GM19395 (cell line): ENCODE measurements at regions not wholly inside any gene's neighbourhood (a gene's known extent, or its start where the extent isn't known, plus 50 kb on each side); places are given as distances from the start of the nearest gene placed in this dataset.

Experiments
- ATAC-seq: cut with Tn5 transposase; IDR thresholded peaks from one replicate; pipeline ENCODE4 v1.9.1; 2021; ENCODE audit warnings: mild to moderate bottlenecking, moderate library complexity; ENCODE audit not compliant: unreplicated experiment

DNA sequence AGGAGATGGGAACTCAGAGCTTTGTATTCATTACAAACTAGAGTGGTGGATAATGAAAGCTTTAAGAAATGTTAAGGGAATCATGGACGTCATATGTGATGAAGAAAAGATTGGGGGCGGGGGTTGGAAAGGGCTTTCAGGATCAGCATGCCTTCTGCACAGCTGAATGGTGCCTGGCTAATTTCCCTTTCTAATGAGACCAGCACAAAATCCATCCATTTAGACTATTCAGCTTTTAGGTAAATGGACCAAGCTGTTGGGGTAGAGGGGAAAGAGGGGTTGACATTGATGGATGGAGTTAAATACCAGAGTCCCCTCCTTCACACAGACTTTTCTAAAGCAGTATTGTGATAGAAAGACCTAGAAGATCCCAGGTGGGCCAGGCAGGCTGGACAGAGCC, 737.9 kb upstream of the WWC1 start:
- no peak for ATAC-seq

DNA sequence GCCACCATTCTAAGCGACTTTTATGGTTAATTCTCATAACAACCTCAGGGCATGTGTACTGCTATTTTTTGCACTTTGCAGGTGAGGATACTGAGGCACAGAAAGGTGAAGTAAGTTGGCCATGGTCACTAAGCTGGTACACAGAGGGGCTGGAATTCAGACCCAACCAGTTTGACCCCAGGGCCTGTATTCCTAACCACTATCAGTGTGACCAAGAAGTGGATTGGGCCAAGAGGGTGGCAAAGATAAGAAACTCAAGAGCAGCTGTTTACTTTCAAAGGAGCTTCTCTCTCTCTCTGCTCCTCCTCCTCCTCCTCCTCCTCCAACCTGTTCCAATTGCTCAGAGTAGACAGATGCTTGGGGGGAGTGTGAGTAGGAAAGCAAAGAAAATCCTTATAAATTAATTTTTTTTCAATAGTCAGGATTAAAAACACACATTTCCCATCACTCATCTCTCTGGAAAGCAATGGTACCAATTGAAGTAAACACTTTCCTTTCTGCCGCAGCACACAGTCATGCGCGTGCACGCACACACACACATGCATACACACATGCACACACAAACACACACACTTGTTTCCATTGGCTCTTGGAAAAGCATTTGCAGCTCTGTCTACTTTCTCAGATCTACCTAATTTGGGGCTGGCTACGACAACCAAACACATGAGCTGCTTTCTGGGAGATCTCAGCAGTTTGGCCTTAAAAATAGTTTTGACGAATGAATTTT, 736.7 kb upstream of the WWC1 start:
- ATAC-seq = no peak

DNA sequence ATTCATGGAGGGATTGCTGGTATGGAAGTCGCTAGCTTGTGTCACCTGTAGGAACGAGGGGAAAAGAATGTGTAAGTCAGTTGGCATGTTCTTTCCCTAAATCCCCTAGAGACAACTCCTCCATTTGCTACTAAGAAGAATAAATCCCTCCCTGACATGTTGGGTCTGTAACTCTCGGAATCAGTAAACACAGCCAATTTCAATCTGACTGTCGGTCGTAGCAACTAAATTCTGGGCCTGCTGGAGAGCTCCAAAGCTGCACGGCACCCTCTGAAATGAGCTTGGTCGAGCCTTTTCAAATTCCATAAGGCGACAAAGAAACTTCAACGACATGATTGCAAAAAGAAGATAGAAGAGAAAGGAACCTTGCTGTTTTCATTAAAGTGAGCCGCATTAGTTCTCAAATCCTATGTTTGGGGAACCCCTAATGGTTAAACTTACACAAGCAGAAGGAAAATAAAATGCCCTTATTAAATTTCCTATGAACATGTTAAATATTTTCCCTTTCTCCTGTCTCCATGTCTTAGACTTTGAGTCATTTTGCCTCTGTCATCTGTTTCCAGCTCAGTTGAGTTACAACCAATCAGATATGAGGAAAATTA, 735.8 kb upstream of the WWC1 start:
- ATAC-seq = no peak

DNA sequence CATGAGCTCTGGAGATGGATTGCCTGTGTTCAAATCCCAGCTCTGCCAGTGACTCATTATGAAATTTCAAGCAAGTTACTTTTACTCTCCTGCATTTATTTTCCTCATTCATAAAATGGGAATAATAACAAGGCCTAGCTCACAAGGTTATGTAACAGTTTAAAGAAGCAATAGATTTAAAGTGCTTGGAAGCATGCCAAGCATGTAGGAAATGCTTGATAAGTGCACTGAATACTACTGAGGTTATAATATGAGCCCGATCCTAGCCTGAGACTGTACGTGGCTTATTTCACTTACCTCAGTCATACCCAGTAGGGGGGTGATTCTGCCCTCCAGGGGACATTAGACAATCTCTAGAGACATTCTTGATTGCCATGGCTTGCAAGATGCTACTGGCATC, 734.1 kb upstream of the WWC1 start:
- no peak for ATAC-seq

DNA sequence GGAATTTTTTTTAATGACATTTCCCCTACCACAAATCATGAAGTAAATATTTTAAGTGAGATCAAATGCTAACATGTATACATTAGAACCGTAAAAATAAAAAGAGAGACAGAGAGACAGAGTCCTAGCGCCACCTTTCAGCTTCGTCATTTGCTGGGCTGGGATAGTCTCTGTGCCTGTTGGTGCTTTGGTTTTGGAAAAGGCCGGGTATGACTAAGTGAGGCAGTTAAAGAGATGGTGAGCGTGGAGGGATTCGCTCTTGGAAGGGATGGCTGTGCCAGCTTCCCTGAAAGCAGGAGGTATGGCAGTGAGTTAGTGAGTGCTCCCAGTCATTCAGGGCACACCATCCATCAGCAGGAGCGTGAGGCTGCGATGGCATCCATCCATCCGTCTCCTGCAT, 729.6 kb upstream of the WWC1 start:
- no peak for ATAC-seq

DNA sequence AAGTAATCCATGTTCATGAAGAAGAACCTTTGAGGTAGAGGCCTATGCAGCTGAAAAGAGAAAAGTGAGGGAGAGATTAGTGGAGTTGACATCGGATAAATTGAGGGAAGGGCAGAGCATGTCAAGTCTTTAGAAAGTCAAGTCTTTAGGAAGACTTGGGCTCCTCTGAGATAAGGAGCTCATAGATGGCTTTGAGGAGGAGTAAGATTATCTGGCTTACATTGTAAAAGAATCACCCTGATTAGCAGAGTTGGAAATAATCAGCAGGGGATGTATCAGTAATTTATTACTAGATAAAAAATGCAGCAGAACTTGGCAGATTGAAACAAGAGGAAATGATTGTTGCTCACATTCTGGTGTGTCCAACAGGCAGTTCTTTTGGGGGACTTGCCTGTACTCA, 727.2 kb upstream of the WWC1 start:
- ATAC-seq = no peak

DNA sequence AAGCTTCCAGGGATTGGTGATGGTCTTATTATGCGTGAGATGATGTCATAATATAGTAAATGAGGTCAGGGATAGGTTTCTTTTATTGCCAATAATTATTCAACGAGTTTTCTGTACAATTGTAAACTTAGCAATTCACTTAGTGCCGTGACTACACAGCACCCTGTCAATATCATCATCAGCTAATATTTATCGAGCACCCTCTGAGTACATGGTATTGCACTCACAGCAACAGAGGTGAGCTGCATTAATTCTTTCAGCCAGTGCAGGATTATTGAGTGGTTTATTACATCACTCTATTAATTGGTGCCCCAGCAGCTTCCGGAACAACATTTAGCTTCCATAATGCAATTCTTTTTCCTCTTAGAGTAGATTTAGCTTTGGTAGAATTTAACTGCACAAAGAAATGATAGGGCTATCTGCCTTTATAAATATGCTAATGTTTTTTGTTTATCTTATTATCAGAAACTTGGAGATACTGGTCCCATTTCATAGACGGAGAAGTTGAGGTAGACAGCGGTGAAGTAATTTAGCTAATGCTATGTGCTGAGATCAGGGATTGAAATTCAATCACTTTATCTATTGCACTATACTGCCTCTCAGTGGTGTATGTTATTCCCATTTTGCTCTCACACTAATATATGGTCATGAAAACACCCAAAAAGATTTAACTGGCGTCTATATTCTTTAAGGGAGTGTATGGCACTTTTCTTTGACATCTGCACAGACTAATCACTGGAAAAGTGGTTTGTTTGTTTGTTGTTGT, 726.1 kb upstream of the WWC1 start:
- ATAC-seq = no peak

DNA sequence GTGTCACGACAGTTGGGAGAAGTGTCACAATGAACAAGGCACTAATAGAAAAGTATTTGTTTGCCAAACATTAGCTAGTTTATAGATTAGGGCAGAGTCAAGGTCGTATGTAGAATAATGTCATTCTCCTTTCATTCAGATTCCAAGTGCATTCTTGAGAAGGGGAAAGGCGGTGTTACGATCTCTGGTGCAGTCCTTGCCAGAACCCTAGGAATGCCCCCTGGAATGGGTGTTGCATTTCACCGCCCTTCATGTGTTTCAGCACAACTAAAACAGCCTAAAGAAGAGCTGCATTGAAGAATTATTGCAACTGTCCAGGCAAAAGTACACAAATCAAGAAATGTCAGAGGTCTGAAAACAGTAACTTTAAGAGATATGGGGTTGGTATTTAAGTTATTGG, 721.0 kb upstream of the WWC1 start:
- no peak for ATAC-seq

DNA sequence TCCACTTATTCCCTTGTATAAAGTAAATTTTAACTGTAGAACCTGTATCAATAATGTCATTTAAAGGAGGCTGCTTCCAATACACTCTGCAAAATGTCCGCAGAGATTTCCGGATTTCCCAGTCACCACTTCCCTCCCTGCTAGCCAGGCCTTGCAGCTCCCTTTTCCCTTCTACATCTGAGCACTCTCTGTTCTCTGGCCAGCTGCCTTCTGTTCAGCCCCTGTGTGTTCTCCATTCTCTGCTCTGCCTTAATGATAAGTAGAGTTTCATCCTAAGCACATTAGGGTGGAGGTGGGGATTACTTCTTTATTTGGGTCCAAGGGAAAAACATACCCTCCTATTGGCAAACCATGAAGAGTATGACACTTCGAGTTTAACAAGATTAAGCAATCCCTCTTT, 719.6 kb upstream of the WWC1 start:
- ATAC-seq = no peak

DNA sequence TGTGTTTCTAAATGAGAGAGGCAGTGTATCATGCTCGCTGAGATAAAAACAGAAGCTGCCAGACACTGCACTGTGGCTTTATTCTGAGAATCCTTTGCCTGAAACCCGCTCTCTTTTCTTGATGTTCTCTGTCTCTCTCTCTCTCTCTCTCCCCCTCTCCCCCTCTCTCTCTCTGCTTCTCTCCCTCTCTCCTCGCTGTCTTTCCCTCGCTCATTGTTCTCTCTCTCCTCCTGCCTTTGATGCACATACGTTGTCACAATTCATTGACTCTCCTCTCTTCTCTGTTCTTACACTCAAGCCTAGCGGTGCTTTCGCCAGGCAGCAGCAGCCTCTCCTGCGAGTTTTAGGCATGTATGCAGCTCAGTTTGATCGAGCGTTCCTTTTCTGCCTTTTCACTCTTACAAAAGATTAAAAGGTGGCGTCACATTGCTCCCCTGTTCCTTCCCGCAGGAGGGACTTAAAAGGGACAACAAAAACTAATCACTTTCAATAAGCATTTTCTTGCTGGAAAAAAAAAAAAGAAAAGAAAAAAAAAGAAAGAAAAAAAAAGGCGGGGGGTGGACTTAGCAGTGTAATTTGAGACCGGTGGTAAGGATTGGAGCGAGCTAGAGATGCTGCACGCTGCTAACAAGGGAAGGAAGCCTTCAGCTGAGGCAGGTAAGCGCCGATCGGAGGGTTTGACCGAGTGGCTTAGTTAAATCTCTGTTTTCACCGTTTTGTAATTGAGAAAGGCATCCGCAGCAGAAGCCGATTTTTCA, 717.9 kb upstream of the WWC1 start:
- ATAC-seq = no peak

DNA sequence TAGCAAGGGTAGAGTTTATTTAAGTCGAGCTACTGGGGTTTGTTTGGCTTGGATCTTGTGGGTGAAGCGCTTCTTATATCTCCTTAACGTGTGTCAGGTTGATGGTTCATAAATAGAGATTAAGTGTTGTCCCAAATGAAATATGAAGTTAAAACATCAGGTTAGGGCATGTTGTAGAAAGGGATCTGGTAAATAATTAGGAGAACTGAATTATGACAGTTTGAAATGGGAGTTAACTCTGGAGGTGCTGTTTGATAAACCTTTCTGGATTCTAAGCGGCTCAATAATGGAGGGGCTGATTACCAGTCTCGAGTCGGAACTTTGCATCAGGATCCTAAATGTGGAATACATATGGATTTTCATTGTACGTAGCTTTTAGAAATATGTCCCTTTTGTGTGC, 717.0 kb upstream of the WWC1 start:
- ATAC-seq = no peak

DNA sequence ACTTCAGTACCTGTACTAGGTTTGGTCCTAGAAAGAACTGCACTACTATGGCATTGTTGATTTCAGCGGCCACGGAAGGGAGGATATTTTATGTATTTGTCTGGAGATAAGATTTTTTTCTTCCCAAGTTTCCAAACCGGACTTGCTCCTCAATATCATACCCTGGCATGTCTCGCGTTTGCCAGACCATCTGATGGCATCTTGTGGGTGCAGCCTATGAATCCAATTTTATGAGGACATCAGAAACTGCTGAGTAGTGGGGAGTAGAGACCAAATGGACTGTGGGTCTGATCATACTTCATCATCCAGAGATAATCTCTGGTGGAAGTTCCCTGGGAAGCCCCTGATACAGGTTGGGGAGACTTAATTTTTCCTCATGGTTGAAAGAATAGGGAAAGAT, 716.1 kb upstream of the WWC1 start:
- ATAC-seq = no peak

DNA sequence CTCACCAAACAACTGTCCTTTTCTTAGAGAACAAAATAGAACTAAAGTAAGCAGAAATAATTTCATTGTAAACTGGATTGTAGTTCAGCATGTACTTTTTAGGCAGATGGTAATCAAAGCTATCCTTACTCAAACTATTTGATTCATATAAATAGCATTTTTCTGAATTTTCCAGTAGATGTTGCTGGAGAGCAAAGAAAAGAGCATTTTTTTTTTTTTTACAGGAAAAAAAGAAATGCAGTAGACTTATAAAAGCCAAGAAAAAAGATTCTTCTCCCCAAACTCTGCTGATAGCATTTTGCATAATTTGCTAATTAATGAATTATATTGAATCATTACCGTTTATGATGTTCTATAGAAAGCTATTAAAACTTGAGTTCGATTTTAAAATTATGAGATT, 715.3 kb upstream of the WWC1 start:
- no peak for ATAC-seq

DNA sequence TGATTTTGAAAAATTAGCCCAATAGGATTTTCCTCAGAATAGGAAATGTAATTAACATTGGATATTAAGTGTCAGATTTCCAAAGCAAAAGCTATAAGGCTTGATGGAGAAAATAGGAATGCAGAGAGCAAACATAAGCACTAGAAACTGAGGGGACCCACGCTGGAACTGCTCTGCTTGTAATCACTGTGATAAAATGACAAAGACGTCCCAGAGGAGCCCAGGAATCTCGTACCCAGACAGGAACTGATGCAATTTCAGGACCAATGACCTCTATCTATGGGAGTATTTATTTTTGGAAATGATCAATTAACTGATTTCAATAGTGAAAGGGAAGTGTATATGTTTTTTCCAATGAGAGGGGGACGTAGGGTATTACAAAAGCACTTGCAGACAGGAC, 714.5 kb upstream of the WWC1 start:
- ATAC-seq = no peak

DNA sequence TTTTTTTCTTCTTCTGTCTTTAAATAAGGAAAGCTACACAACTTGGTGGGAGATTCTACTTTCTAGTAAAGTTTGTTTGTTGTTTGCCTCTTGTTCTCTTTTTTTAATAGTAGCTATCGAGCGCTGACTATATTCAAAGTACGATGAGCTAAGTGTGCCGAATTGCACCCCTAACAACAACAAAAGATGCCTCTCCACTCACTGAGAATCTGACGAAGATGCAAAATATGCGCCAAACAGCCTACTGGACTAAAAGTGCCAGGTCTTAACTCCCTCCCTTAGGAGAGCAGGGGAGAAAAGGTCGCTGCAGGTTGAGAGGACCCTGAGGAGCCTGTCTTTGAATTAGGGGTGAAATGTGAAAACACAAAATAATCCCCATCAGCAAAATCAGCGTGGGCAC, 713.8 kb upstream of the WWC1 start:
- no peak for ATAC-seq

DNA sequence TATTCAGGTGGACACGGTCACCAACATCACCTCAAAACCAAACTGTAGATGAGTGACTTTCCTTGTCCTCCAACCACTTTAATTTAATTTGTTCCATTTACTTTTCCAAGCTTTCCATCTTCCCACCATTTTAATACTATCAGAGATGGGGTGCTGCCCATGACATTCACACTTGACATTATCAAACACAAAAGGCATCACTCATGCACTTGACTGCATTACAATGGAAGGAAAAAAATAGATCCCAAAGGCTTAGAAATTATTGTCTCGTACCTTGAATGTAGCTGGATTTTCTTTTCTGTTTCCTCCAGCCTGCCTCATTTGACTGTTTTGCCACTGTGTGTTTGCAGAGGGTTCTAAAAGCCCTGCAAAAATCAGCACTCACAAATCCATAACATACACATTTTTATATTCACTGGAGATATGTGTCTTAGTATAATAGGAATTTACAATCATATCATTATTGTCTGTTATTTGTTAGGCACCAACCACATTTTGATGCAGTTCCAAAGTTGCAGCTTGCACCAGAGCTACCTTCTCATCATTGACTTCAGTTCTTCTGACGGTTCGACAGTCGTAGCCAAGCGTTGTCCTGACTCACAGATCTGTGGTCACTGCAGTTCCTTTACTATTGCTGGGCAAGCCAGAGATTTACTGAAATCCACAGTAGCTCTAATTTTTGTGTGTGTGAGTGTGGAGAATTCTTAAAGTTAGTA, 712.3 kb upstream of the WWC1 start:
- no peak for ATAC-seq

DNA sequence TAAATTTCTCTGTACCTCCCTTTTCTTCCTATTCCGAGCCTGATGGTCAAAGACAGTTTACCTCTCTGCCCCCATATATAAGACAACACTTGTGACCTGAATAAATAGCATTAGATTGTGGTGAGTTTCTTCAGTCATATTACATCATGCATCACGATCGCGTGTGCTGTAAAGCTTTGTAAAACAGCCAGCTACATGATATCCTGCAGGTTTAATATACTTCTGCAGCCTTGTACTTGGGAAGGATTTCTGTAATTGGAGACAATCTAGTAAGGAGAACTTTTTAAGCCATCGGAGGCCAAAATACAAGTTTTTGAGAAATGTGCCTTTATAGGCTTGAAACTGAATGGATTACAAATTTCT, 711.8 kb upstream of the WWC1 start:
- no peak for ATAC-seq

DNA sequence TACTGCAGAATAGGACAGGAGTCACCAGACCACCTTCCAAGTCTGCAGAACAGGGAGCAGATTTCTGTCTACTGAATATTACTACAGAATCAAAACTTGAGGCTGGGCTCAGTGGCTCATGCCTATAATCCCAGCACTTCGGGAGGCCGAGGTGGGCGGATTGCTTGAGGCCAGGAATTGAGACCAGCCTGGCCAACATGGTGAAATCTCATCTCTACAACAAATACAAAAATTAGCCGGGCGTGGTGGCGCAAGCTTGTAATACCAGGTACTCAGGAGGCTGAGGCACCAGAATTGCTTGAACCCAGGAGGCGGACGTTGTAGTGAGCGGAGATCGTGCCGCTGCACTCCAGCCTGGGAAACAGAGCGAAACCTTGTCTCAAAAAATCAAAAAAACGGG, 710.8 kb upstream of the WWC1 start:
- no peak for ATAC-seq

DNA sequence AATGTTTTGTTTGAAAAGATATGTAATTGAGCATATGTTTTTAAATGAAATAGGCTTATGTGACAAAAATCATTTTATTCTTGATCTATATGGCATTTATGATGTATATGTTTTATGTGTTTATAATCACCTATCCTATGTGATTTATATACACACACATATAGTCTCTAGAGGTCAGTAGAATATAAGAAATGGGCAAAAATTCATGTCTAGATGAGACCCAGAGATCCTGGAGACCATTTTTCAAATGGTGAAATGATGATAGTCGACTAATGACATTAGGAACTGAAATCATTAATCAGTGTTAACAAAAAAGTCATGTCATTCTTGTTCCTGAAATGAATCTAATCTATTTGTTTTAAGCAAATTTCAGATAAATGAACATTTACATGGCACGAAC, 709.2 kb upstream of the WWC1 start:
- ATAC-seq = no peak

DNA sequence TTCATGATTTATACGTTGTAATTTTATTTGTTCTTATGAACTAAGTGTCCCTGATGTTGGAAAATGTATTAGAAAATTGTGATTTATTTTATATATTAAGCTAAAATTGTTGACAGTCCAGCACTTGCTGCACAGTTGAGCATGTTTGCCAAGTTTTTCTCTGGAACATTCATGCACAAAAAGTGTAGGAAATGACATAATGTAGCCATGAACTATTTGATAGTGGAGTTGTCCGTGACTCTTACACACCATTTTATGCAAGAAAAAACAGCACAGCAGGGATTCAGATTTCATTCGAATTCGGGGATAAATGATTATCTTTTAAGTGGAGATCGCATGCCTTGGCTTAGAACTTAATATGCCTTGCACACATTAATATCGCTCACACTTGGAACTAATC, 708.6 kb upstream of the WWC1 start:
- ATAC-seq = no peak

DNA sequence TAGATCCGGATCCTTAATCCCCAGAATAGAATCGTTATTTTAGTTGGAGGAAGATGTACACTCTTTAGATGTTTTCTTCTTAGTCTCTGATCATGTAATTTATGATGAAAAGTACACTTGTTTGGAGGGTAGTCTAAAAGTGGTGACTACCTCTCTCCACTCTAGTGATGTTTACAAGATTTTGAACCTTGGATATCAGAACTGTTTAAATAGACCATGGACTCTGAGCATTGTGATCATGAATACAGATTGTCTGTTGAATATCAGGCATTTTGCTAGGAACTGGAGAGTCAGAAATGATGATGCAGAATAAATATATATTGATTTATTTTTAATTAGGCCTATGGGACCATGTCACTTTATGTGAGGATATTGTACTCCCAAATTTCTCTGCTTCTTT, 706.3 kb upstream of the WWC1 start:
- ATAC-seq = no peak
